B cell (primary cell): ENCODE measurements at regions not wholly inside any gene's neighbourhood (a gene's known extent, or its start where the extent isn't known, plus 50 kb on each side); places are given as distances from the start of the nearest gene placed in this dataset.

ENCODE experiments used
- EZH2 ChIP-seq: IDR thresholded peaks from 2 replicates; pipeline ENCODE4 v1.6.1; 2012; ENCODE audit warnings: borderline replicate concordance, low read depth, mild to moderate bottlenecking, moderate library complexity, low read length; ENCODE audit not compliant: insufficient read depth, poor library complexity, severe bottlenecking
- TF ChIP-seq, protein P1 (sequence below): fragments of 200-600 bp; IDR thresholded peaks from one replicate; pipeline ENCODE4 v1.8.0; 2022; ENCODE audit warnings: antibody characterized with exemption, mild to moderate bottlenecking

GRCh38 chr9:17057729-17058128 lies 77.1 kb upstream of the CNTLN start:
- TF ChIP-seq, protein P1, sequence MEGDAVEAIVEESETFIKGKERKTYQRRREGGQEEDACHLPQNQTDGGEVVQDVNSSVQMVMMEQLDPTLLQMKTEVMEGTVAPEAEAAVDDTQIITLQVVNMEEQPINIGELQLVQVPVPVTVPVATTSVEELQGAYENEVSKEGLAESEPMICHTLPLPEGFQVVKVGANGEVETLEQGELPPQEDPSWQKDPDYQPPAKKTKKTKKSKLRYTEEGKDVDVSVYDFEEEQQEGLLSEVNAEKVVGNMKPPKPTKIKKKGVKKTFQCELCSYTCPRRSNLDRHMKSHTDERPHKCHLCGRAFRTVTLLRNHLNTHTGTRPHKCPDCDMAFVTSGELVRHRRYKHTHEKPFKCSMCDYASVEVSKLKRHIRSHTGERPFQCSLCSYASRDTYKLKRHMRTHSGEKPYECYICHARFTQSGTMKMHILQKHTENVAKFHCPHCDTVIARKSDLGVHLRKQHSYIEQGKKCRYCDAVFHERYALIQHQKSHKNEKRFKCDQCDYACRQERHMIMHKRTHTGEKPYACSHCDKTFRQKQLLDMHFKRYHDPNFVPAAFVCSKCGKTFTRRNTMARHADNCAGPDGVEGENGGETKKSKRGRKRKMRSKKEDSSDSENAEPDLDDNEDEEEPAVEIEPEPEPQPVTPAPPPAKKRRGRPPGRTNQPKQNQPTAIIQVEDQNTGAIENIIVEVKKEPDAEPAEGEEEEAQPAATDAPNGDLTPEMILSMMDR: no peak
- no peak for TF ChIP-seq EZH2
